Astrocyte (in vitro differentiated cells and primary cell): ENCODE measurements at regions not wholly inside any gene's neighbourhood (a gene's known extent, or its start where the extent isn't known, plus 50 kb on each side); places are given as distances from the start of the nearest gene placed in this dataset.

Source experiments
- DNase-seq: peaks from one replicate; pipeline ENCODE4 v3.0.0-alpha.2; 2010; ENCODE audit warnings: low read depth
- FAIRE-seq: peaks from 2 replicates; lab custom pipeline; 2011; peaks lifted over from hg19 to GRCh38; lab: Jason Lieb, UNC
- H2AFZ ChIP-seq: 2 replicates; pipeline ENCODE4 v1.6.0; 2012; ENCODE audit warnings: low read depth, low read length, inconsistent platforms
- H3K27ac ChIP-seq: 2 replicates; pipeline ENCODE4 v1.5.1; 2011; ENCODE audit warnings: low read depth, low read length, inconsistent platforms
- H3K27me3 ChIP-seq: 2 replicates; pipeline ENCODE4 v1.6.0; 2011; ENCODE audit warnings: low read length, inconsistent platforms; ENCODE audit not compliant: insufficient read depth
- H3K36me3 ChIP-seq: 2 replicates; pipeline ENCODE4 v1.5.1; 2011; ENCODE audit warnings: low read length, inconsistent platforms; ENCODE audit not compliant: insufficient read depth
- H3K4me1 ChIP-seq: 2 replicates; pipeline ENCODE4 v1.5.1; 2011; ENCODE audit warnings: low read length, inconsistent platforms; ENCODE audit not compliant: insufficient read depth
- H3K4me2 ChIP-seq: 2 replicates; pipeline ENCODE4 v1.6.0; 2012; ENCODE audit warnings: low read length, inconsistent platforms
- H3K4me3 ChIP-seq: 2 replicates; pipeline ENCODE4 v1.5.1; 2011; ENCODE audit warnings: low read depth, mild to moderate bottlenecking, low read length, inconsistent platforms; ENCODE audit not compliant: insufficient read depth
- H3K79me2 ChIP-seq: 2 replicates; pipeline ENCODE4 v1.6.0; 2012; ENCODE audit warnings: mild to moderate bottlenecking, low read length, inconsistent platforms; ENCODE audit not compliant: insufficient read depth
- H3K9ac ChIP-seq: 2 replicates; pipeline ENCODE4 v1.6.0; 2012; ENCODE audit warnings: mild to moderate bottlenecking, low read length, inconsistent platforms
- H3K9me3 ChIP-seq: 2 replicates; pipeline ENCODE4 v1.5.1; 2012; ENCODE audit warnings: low read depth, mild to moderate bottlenecking, low read length, inconsistent platforms; ENCODE audit not compliant: insufficient read depth
- H4K20me1 ChIP-seq: 2 replicates; pipeline ENCODE4 v1.6.0; 2012; ENCODE audit warnings: low read length, inconsistent platforms; ENCODE audit not compliant: insufficient read depth
- H3K27ac Mint-ChIP-seq: one replicate; pipeline ENCODE4 v1.8.0; 2021; ENCODE audit warnings: mild to moderate bottlenecking, mixed read lengths; ENCODE audit not compliant: unreplicated experiment
- H3K27me3 Mint-ChIP-seq: one replicate; pipeline ENCODE4 v1.8.0; 2021; ENCODE audit warnings: low read depth, mixed read lengths; ENCODE audit not compliant: unreplicated experiment
- H3K36me3 Mint-ChIP-seq: one replicate; pipeline ENCODE4 v1.8.0; 2021; ENCODE audit warnings: low read depth, mixed read lengths; ENCODE audit not compliant: unreplicated experiment
- H3K4me1 Mint-ChIP-seq: one replicate; pipeline ENCODE4 v1.8.0; 2021; ENCODE audit warnings: low read depth, mixed read lengths; ENCODE audit not compliant: unreplicated experiment
- H3K4me3 Mint-ChIP-seq: one replicate; pipeline ENCODE4 v1.8.0; 2021; ENCODE audit warnings: mild to moderate bottlenecking, moderate library complexity, mixed read lengths; ENCODE audit not compliant: unreplicated experiment
- H3K9me3 Mint-ChIP-seq: one replicate; pipeline ENCODE4 v1.8.0; 2021; ENCODE audit warnings: mild to moderate bottlenecking, mixed read lengths; ENCODE audit not compliant: unreplicated experiment
- CTCF ChIP-seq: IDR thresholded peaks from 2 replicates; pipeline ENCODE4 v1.5.1; 2011; ENCODE audit warnings: low read depth, mild to moderate bottlenecking, inconsistent platforms, low read length, moderate library complexity; ENCODE audit not compliant: insufficient read depth
- EZH2 ChIP-seq: IDR thresholded peaks from 2 replicates; pipeline ENCODE4 v1.6.1; 2012; ENCODE audit warnings: mild to moderate bottlenecking, low read length, inconsistent platforms; ENCODE audit not compliant: insufficient read depth

DNA sequence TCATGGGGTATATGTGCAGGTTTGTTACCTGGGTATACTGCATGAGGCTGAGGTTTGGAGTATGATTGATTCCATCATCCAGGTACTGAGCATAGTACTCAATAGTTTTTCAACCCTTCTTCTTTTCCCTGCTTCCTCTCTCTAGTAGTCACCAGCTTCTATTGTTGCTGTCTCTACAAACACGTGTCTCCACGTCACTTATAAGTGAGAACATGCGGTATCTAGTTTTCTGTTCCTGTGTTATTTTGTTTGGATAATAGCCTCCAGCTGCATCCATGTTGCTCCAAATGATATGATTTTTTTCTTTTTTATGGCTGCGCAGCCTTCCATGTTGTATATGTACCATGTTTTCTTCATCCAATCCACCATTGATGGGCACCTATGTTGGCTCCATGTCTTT lies 214.8 kb upstream of the TFPI start:
- no peaks in the 10 kb centered on the region for H3K79me2 ChIP-seq
- no peak overlapping the region for H3K27ac Mint-ChIP-seq
- H3K4me3 Mint-ChIP-seq: no peak overlapping the region
- no peak for TF ChIP-seq CTCF
- no peak for TF ChIP-seq EZH2
- H3K4me1 Mint-ChIP-seq: peaks cover 1% of the 10 kb centered on the region
- FAIRE-seq (no peak), DNase-seq (no peak)
- H3K27me3 ChIP-seq: no peaks in the 10 kb centered on the region
- H3K27me3 Mint-ChIP-seq: no peaks in the 10 kb centered on the region
- no peaks in the 10 kb centered on the region for H3K9me3 ChIP-seq
- H2AFZ ChIP-seq: no peak overlapping the region
- no peaks in the 10 kb centered on the region for H3K36me3 Mint-ChIP-seq
- H3K27ac ChIP-seq: no peak overlapping the region
- H4K20me1 ChIP-seq: no peaks in the 10 kb centered on the region
- peaks cover under 1% of the 10 kb centered on the region for H3K4me1 ChIP-seq
- H3K9me3 Mint-ChIP-seq: no peaks in the 10 kb centered on the region
- H3K9ac ChIP-seq: no peak overlapping the region
- no peak overlapping the region for H3K4me2 ChIP-seq
- no peaks in the 10 kb centered on the region for H3K36me3 ChIP-seq
- no peak overlapping the region for H3K4me3 ChIP-seq

DNA sequence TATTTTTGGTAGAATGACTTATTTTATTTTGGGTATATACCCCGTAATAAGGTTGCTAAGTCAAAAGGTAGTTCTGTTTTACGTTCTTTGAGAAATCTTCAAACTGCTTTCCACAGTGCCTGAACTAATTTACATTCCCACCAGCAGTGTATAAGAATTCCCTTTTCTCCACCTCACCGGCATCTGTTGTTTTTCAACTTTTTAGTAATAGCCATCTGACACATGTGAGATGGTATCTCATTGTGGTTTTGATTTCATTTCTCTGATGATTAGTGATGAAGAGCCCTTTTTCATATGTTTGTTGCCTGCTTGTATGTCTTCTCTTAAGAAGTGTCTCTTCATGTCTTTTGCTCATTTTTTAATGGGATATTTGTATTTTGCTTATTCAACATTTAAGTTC lies 215.2 kb upstream of the TFPI start:
- Histone ChIP-seq H2AFZ (no peak overlapping the region), H3K27me3 (no peaks in the 10 kb centered on the region), H3K36me3 (no peaks in the 10 kb centered on the region), H3K4me3 (no peak overlapping the region), H3K4me2 (no peak overlapping the region), H4K20me1 (no peaks in the 10 kb centered on the region), H3K27ac (no peak overlapping the region), H3K79me2 (no peaks in the 10 kb centered on the region), H3K9me3 (no peaks in the 10 kb centered on the region), H3K9ac (no peak overlapping the region), H3K4me1 (peaks cover 5% of the 10 kb centered on the region)
- Mint-ChIP-seq H3K36me3 (no peaks in the 10 kb centered on the region), H3K4me3 (no peak overlapping the region), H3K9me3 (no peaks in the 10 kb centered on the region), H3K27me3 (no peaks in the 10 kb centered on the region), H3K27ac (no peak overlapping the region), H3K4me1 (peaks cover 6% of the 10 kb centered on the region)
- TF ChIP-seq CTCF (no peak), EZH2 (no peak)
- no peak for DNase-seq
- no peak for FAIRE-seq

DNA sequence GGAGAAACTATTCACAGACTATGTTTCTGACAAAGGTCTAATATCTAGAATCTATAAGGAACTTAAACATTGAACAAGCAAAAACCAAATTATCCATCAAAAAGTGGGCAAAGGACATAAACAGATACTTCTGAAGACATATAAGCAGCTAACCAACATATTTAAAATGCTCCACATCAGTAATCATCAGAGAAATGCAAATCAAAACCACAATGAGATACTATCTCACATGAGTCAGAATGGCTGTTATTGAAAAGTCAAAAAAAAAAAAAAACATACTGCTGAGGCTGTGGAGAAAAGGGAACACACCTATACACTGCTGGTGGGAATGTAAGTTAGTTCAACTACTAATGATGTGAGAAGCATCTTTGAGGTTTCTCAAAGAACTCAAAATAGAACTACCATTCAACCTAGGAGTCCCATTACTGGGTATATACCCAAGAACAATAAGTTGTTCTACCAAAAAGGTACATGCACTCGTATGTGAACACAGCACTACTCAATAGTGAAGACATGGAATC lies 220.4 kb upstream of the TFPI start:
- Histone ChIP-seq H3K27me3 (no peaks in the 10 kb centered on the region), H4K20me1 (no peaks in the 10 kb centered on the region), H3K4me1 (peaks cover 9% of the 10 kb centered on the region), H3K9ac (no peak overlapping the region), H3K4me2 (peak overlapping the region; percentile 61), H3K36me3 (no peaks in the 10 kb centered on the region), H3K79me2 (no peaks in the 10 kb centered on the region), H2AFZ (no peak overlapping the region), H3K9me3 (no peaks in the 10 kb centered on the region), H3K4me3 (no peak overlapping the region), H3K27ac (peak overlapping the region; percentile 3)
- peaks cover 17% of the 10 kb centered on the region for H3K4me1 Mint-ChIP-seq
- TF ChIP-seq EZH2 (no peak), CTCF (no peak)
- H3K4me3 Mint-ChIP-seq: no peak overlapping the region
- FAIRE-seq: no peak
- no peaks in the 10 kb centered on the region for H3K27me3 Mint-ChIP-seq
- no peaks in the 10 kb centered on the region for H3K36me3 Mint-ChIP-seq
- H3K27ac Mint-ChIP-seq: no peak overlapping the region
- no peaks in the 10 kb centered on the region for H3K9me3 Mint-ChIP-seq
- DNase-seq: peak; percentile 83
